K562 (cell line): ENCODE measurements at regions not wholly inside any gene's neighbourhood (a gene's known extent, or its start where the extent isn't known, plus 50 kb on each side); places are given as distances from the start of the nearest gene placed in this dataset.

Experiments
- ATAC-seq: fragments of 200-7000 bp; cut with Tn5 transposase; 3 replicates; pipeline ENCODE4 v1.9.1; 2020; ENCODE audit warnings: moderate library complexity
- BruUV-seq: library from RNA; stranded (reverse); fragments of 400-500 nt; replicated peaks from 2 replicates; lab custom pipeline; 2021; lab: Mats Ljungman, UMichigan
- CTCF ChIA-PET: fragments of 300-600 bp; formaldehyde crosslinking; extraction: SDS; loops from one replicate; lab custom pipeline; 2021; ENCODE audit warnings: low intra/inter-chr PET ratio; lab: Yijun Ruan, JAX
- POLR2A ChIA-PET: fragments of 300-600, 350-650 bp; sonication (Branson Sonifier 250); formaldehyde crosslinking; extraction: SDS; loops from one replicate; lab custom pipeline; 2021; ENCODE audit warnings: antibody characterized with exemption, inconsistent platforms; lab: Yijun Ruan, JAX
- DNase-seq, 4 experiments: peaks; one replicate each; pipeline versions ENCODE4 v3.0.0 to v3.0.0-alpha.2; 2011 to 2018; ENCODE audit warnings: low spot score in 3 of 4, mixed read lengths in 3 of 4; ENCODE audit errors: extremely low read depth in 1 of 4
- FAIRE-seq: peaks from 2 replicates; lab custom pipeline; 2011; peaks lifted over from hg19 to GRCh38; lab: Jason Lieb, UNC
- H2AFZ ChIP-seq: 2 replicates; pipeline ENCODE4 v1.6.0; 2011; ENCODE audit warnings: low read depth, low read length, control low read depth, inconsistent platforms
- H3K27ac ChIP-seq: fragments of 200-600 bp; 3 replicates; pipeline ENCODE4 v1.8.0; 2011; ENCODE audit warnings: low read depth, mild to moderate bottlenecking, control low read depth, inconsistent platforms, low read length, moderate library complexity, mixed read lengths; ENCODE audit errors: extremely low read depth
- H3K27me3 ChIP-seq, 2 experiments: fragments of 300-600 bp in 1 of 2; 2 replicates in 1 of 2; 3 replicates in 1 of 2; pipeline versions ENCODE4 v1.6.0 to v1.8.0; 2011; ENCODE audit warnings: inconsistent platforms in 2 of 2, low read length in 2 of 2, mild to moderate bottlenecking in 1 of 2, mixed read lengths in 1 of 2, moderate library complexity in 1 of 2; ENCODE audit not compliant: control insufficient read depth in 2 of 2, insufficient read depth in 2 of 2
- H3K36me3 ChIP-seq: fragments of 300-600 bp; 3 replicates; pipeline ENCODE4 v1.8.0; 2011; ENCODE audit warnings: mild to moderate bottlenecking, low read length, inconsistent platforms; ENCODE audit not compliant: control insufficient read depth, insufficient read depth
- H3K4me1 ChIP-seq, 2 experiments: fragments of 200-600 bp in 1 of 2; replicated peaks in 1 of 2; 2 replicates in 1 of 2; 3 replicates in 1 of 2; pipeline versions ENCODE4 v1.5.1 to v1.8.0; 2011; ENCODE audit warnings: inconsistent platforms in 2 of 2, low read length in 2 of 2, mild to moderate bottlenecking in 1 of 2, mixed read lengths in 1 of 2, moderate library complexity in 1 of 2; ENCODE audit not compliant: control insufficient read depth in 2 of 2, insufficient read depth in 2 of 2
- H3K4me2 ChIP-seq: 2 replicates; pipeline ENCODE4 v1.6.1; 2011; ENCODE audit warnings: low read length, control low read depth, inconsistent platforms, mixed read lengths; ENCODE audit not compliant: insufficient read depth
- H3K4me3 ChIP-seq: fragments of 200-600 bp; sonication (generic), shearing (Covaris generic); 2 replicates; pipeline ENCODE4 v1.5.1; 2016; ENCODE audit warnings: control low read depth, inconsistent platforms
- H3K79me2 ChIP-seq: fragments of 200-600 bp; 3 replicates; pipeline ENCODE4 v1.8.0; 2011; ENCODE audit warnings: low read length, inconsistent platforms; ENCODE audit not compliant: control insufficient read depth, insufficient read depth
- H3K9ac ChIP-seq, 2 experiments: 2 replicates each; pipeline versions ENCODE4 v1.6.0 to v1.6.1; 2011; ENCODE audit warnings: low read depth in 2 of 2, low read length in 2 of 2, control low read depth in 1 of 2, inconsistent platforms in 1 of 2, mild to moderate bottlenecking in 1 of 2, mixed read lengths in 1 of 2; ENCODE audit not compliant: insufficient read depth in 1 of 2
- H3K9me1 ChIP-seq: one replicate; pipeline ENCODE4 v1.6.0; 2011; ENCODE audit warnings: inconsistent platforms, mild to moderate bottlenecking, low read length, moderate library complexity; ENCODE audit not compliant: control insufficient read depth, insufficient read depth
- H3K9me3 ChIP-seq: replicated peaks from 2 replicates; pipeline ENCODE4 v1.5.1; 2011; ENCODE audit warnings: low read depth, low read length, inconsistent platforms; ENCODE audit not compliant: control insufficient read depth, insufficient read depth
- H4K20me1 ChIP-seq: replicated peaks from 2 replicates; pipeline ENCODE4 v1.6.1; 2011; ENCODE audit warnings: low read length, inconsistent platforms, mixed read lengths; ENCODE audit not compliant: control insufficient read depth, insufficient read depth
- FUS ChIP-seq: fragments of 200-400 bp; formaldehyde crosslinking; optimal IDR thresholded peaks from 2 replicates; pipeline ENCODE3; 2017; ENCODE audit warnings: low read depth, low read length
- NFIX ChIP-seq: fragments of 250-450 bp; sonication (Bioruptor Pico); IDR thresholded peaks from 2 replicates; pipeline ENCODE4 v1.4.0; 2020; ENCODE audit warnings: low read depth, mild to moderate bottlenecking, moderate library complexity
- PATZ1 ChIP-seq: fragments of 250-450 bp; sonication (Bioruptor Pico); IDR thresholded peaks from 2 replicates; pipeline ENCODE4 v1.5.0; 2020; ENCODE audit warnings: mild to moderate bottlenecking, borderline replicate concordance
- STAT5B ChIP-seq: fragments of 250-450 bp; sonication (Bioruptor Pico); IDR thresholded peaks from 2 replicates; pipeline ENCODE4 v1.8.0; 2021; ENCODE audit warnings: mild to moderate bottlenecking, inconsistent platforms
- ZFP30 ChIP-seq: fragments of 250-450 bp; sonication (Bioruptor Pico); IDR thresholded peaks from 2 replicates; pipeline ENCODE4 v1.8.0; 2022; ENCODE audit warnings: moderate library complexity, mild to moderate bottlenecking, inconsistent platforms, borderline replicate concordance
- ZNF175 ChIP-seq: fragments of 200-800 bp; sonication (Bioruptor generic); IDR thresholded peaks from 2 replicates; pipeline ENCODE4 v1.6.1; 2016; ENCODE audit warnings: low read depth, mild to moderate bottlenecking, missing genetic modification characterization, missing compliant biosample characterization
- ZNF511 ChIP-seq: sonication (generic); formaldehyde crosslinking; IDR thresholded peaks from 2 replicates; pipeline ENCODE4 v1.8.0; 2022; ENCODE audit warnings: mild to moderate bottlenecking, missing genetic modification reagents
- WGBS: fragments of 100-300 bp; shearing (Covaris generic); methylation state at CpG from one replicate; pipeline ENCODE4 v1.1.6; 2016; ENCODE audit warnings: low coverage, mixed read lengths; ENCODE audit not compliant: insufficient coverage; ENCODE audit errors: missing lambda C conversion rate; 5-methylcytosine and 5-hydroxymethylcytosine counted together
- in situ Hi-C: fragments of 300-500 bp; cut with MboI; formaldehyde crosslinking; loops from 4 replicates; pipeline ENCODE4 v1.15.0; 2018; ENCODE audit warnings: inconsistent platforms, mixed read lengths
- intact Hi-C: fragments of 100-400 bp; cut with micrococcal nuclease; formaldehyde crosslinking; loops from 2 replicates; pipeline ENCODE4 v1.14.2; 2022

GRCh38 chr15:22229990-22230819 is 149.9 kb downstream of the OR4M2 start:
- Histone ChIP-seq H4K20me1 (no peaks in the 10 kb centered on the region; the same call in 1 of the 2 replicates), H3K36me3 (no peaks in the 10 kb centered on the region), H3K79me2 (no peaks in the 10 kb centered on the region), H3K9me3 (no peaks in the 10 kb centered on the region; the same call in 1 of the 2 replicates), H3K27ac (no peak overlapping the region), H2AFZ (no peak overlapping the region), H3K9ac (0 out of 4 replicates have a peak overlapping the region, but pooled peaks of 1 of the 2 experiments have one; percentile 22), H3K9me1 (no peaks in the 10 kb centered on the region), H3K27me3 (peaks cover 4% of the 10 kb centered on the region in 2 experiments; a peak in 3 of 5 replicates), H3K4me1 (no peaks in the 10 kb centered on the region), H3K4me3 (no peak overlapping the region), H3K4me2 (no peak overlapping the region)
- in situ Hi-C loops, result loop anchor here (5.0 to 25.0 kb wide), 2 partner anchors 458 to 1443 kb away; no protein-coding TSS in a partner anchor
- intact Hi-C loops, result no loop called here
- DNase-seq (no peak), ATAC-seq (peak; percentile 20; the same call in 2 of the 3 replicates), FAIRE-seq (no peak)
- CTCF ChIA-PET, result no interaction called here
- no TSS peak for BruUV-seq
- POLR2A ChIA-PET, result interaction anchor here (0.9 kb wide), 1 partner anchor 1873 kb away, joined by 3 read pairs; no protein-coding TSS in a partner anchor
- under 1% methylated on average over 12 of the region's 12 CpGs for WGBS
- TF ChIP-seq ZNF511 (no peak), PATZ1 (CRISPR knock-in tag) (no peak), FUS (no peak), ZFP30 (CRISPR knock-in tag) (no peak), STAT5B (CRISPR knock-in tag) (no peak), ZNF175 (CRISPR knock-in tag) (no peak), NFIX (no peak)
